ENCODE measurements at regions not wholly inside any gene's neighbourhood (a gene's known extent, or its start where the extent isn't known, plus 50 kb on each side); places are given as distances from the start of the nearest gene placed in this dataset.

DNA sequence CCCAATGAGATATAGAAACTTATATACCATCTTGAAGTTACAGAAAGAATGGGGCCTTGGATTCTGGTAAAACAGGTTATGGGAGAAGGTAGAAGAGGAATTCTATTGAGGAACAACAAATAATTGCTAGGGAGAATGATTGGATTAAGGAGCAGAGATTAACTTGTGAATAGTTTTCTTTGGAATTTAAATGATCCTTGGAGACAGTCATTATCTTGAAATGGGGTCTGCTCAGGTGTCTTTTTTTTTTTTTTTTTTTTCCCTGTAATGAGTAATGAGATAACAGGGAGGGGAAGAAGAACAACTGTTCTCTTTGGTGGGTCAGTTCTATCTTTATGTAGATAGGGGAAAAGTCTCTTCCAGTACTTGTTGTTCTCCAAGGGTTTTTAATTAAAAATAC is 1406.0 kb downstream of the RPA4 start:
- TF ChIP-seq, protein P1, sequence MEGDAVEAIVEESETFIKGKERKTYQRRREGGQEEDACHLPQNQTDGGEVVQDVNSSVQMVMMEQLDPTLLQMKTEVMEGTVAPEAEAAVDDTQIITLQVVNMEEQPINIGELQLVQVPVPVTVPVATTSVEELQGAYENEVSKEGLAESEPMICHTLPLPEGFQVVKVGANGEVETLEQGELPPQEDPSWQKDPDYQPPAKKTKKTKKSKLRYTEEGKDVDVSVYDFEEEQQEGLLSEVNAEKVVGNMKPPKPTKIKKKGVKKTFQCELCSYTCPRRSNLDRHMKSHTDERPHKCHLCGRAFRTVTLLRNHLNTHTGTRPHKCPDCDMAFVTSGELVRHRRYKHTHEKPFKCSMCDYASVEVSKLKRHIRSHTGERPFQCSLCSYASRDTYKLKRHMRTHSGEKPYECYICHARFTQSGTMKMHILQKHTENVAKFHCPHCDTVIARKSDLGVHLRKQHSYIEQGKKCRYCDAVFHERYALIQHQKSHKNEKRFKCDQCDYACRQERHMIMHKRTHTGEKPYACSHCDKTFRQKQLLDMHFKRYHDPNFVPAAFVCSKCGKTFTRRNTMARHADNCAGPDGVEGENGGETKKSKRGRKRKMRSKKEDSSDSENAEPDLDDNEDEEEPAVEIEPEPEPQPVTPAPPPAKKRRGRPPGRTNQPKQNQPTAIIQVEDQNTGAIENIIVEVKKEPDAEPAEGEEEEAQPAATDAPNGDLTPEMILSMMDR (conservative IDR thresholded peaks at IDR 0.05; ENCODE audit: low read depth, low read length): no peak
- no peak for TF ChIP-seq EZH2 (IDR thresholded peaks at IDR 0.05; ENCODE audit: borderline replicate concordance, low read depth, low read length, poor library complexity, severe bottlenecking)
